GM06990 (cell line): ENCODE measurements at regions not wholly inside any gene's neighbourhood (a gene's known extent, or its start where the extent isn't known, plus 50 kb on each side); places are given as distances from the start of the nearest gene placed in this dataset.

Experiments used
- DNase-seq: peaks from one replicate; pipeline ENCODE4 v3.0.0-alpha.2; 2011; ENCODE audit not compliant: insufficient read length; ENCODE audit errors: extremely low read depth
- H3K27me3 ChIP-seq: replicated peaks from 2 replicates; pipeline ENCODE4 v1.6.0; 2011; ENCODE audit warnings: low read length; ENCODE audit not compliant: control insufficient read depth, insufficient read depth
- H3K36me3 ChIP-seq: 2 replicates; pipeline ENCODE4 v1.5.1; 2011; ENCODE audit warnings: low read length; ENCODE audit not compliant: control insufficient read depth, insufficient read depth
- H3K4me3 ChIP-seq: replicated peaks from 2 replicates; pipeline ENCODE4 v1.5.1; 2011; ENCODE audit warnings: low read depth, mild to moderate bottlenecking, control low read depth, low read length
- TF ChIP-seq, protein P1 (sequence below): IDR thresholded peaks from 2 replicates; pipeline ENCODE4 v1.5.1; 2011; ENCODE audit warnings: low read length, control low read depth, mild to moderate bottlenecking, inconsistent platforms; ENCODE audit not compliant: insufficient read depth, poor library complexity, severe bottlenecking

- no peaks in the 10 kb centered on the region for H3K27me3 ChIP-seq
- no peak for DNase-seq
- TF ChIP-seq, protein P1, sequence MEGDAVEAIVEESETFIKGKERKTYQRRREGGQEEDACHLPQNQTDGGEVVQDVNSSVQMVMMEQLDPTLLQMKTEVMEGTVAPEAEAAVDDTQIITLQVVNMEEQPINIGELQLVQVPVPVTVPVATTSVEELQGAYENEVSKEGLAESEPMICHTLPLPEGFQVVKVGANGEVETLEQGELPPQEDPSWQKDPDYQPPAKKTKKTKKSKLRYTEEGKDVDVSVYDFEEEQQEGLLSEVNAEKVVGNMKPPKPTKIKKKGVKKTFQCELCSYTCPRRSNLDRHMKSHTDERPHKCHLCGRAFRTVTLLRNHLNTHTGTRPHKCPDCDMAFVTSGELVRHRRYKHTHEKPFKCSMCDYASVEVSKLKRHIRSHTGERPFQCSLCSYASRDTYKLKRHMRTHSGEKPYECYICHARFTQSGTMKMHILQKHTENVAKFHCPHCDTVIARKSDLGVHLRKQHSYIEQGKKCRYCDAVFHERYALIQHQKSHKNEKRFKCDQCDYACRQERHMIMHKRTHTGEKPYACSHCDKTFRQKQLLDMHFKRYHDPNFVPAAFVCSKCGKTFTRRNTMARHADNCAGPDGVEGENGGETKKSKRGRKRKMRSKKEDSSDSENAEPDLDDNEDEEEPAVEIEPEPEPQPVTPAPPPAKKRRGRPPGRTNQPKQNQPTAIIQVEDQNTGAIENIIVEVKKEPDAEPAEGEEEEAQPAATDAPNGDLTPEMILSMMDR: no peak
Measured at GRCh38 chr7:33685503-33685902, 219.8 kb upstream of the BMPER start.

GRCh38 chr7:33685981-33686683, 219.2 kb upstream of the BMPER start:
- Histone ChIP-seq H3K36me3 (no peaks in the 10 kb centered on the region), H3K27me3 (no peaks in the 10 kb centered on the region), H3K4me3 (no peak overlapping the region)
- DNase-seq: no peak
- TF ChIP-seq, protein P1: no peak

More at GRCh38 chr7:33685503-33685902, 219.8 kb upstream of the BMPER start:
- Histone ChIP-seq H3K4me3 (no peak overlapping the region), H3K36me3 (no peaks in the 10 kb centered on the region)

- Histone ChIP-seq H3K27me3 (no peaks in the 10 kb centered on the region), H3K36me3 (no peaks in the 10 kb centered on the region), H3K4me3 (no peak overlapping the region)
- TF ChIP-seq, protein P1: no peak
- no peak for DNase-seq
Measured at GRCh38 chr7:33687625-33688024, 217.7 kb upstream of the BMPER start.

DNA sequence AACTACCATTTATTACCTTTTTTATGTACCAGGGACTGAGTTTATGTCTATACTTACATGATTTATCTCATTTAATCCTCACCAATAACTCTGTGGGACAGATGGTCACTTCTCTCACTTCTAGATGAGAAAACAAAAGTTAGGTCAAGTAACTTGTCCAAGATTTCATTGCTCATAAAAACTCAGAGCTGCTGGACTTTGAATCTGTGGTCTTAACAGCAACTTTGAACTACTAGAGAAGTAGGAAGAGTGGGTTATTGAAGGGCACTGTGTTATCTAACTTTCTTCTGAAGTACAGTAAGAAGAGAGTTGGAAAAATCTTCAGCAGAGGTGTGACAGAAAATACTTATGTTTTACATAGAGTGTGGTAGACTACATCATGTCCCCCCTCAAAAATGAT, 214.2 kb upstream of the BMPER start:
- TF ChIP-seq, protein P1: no peak
- Histone ChIP-seq H3K36me3 (no peaks in the 10 kb centered on the region), H3K27me3 (no peaks in the 10 kb centered on the region), H3K4me3 (no peak overlapping the region)
- no peak for DNase-seq

DNA sequence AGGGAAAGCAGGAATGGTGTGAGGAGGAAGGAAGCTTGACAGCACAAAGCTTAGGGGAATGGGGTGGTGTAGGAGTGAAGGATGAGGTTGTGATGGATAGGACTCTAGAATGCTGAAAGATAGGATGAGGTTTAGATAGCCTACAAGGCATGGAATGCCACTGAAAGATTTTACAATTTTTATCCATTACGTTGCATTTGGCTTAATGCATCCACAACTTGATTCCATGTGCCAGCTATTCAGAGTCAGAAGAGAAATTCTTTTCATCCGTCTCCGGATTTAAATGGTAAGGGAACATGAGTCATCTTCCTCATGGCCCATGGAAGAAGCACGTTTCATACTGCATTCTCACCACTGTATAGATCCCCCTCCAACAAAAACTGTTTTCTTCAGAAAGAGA, 212.4 kb upstream of the BMPER start:
- DNase-seq: no peak

More for the DNA sequence above, 212.4 kb upstream of the BMPER start:
- H3K27me3 ChIP-seq: no peaks in the 10 kb centered on the region
- no peak overlapping the region for H3K4me3 ChIP-seq
- TF ChIP-seq, protein P1: no peak
- H3K36me3 ChIP-seq: no peaks in the 10 kb centered on the region
